Panc1 (cell line): ENCODE measurements at regions not wholly inside any gene's neighbourhood (a gene's known extent, or its start where the extent isn't known, plus 50 kb on each side); places are given as distances from the start of the nearest gene placed in this dataset.

Source experiments
- ATAC-seq: fragments of 200-7000 bp; cut with Tn5 transposase; 2 replicates; pipeline ENCODE4 v1.9.1; 2020; ENCODE audit warnings: mild to moderate bottlenecking, moderate library complexity
- BruUV-seq: library from RNA; stranded (reverse); fragments of 400-500 nt; replicated peaks from 2 replicates; lab custom pipeline; 2021; lab: Mats Ljungman, UMichigan
- CTCF ChIA-PET: fragments of 300-600 bp; sonication (Branson Sonifier 250); formaldehyde crosslinking; loops from one replicate; lab custom pipeline; 2022; ENCODE audit warnings: antibody characterized with exemption; lab: Charles Lee
- POLR2A ChIA-PET: fragments of 300-600 bp; sonication (Branson Sonifier 250); formaldehyde crosslinking; loops from one replicate; lab custom pipeline; 2022; ENCODE audit warnings: antibody characterized with exemption; lab: Charles Lee
- DNase-seq: peaks from one replicate; pipeline ENCODE4 v3.0.0-alpha.2; 2010; ENCODE audit warnings: low read depth, low spot score
- H3K27ac ChIP-seq: 2 replicates; pipeline ENCODE4 v1.5.1; 2011; ENCODE audit warnings: mild to moderate bottlenecking, low read length, inconsistent platforms
- H3K27me3 ChIP-seq: fragments of 200-500 bp; sonication (Bioruptor generic); 2 replicates; pipeline ENCODE4 v1.6.0; 2014; ENCODE audit warnings: low read length, inconsistent platforms; ENCODE audit not compliant: control insufficient read depth, insufficient read depth
- H3K36me3 ChIP-seq: fragments of 200-500 bp; sonication (Bioruptor generic); 2 replicates; pipeline ENCODE4 v1.5.1; 2014; ENCODE audit warnings: inconsistent platforms, mild to moderate bottlenecking, low read length, moderate library complexity; ENCODE audit not compliant: control insufficient read depth, insufficient read depth
- H3K4me1 ChIP-seq: 2 replicates; pipeline ENCODE4 v1.5.1; 2011; ENCODE audit warnings: inconsistent platforms, mild to moderate bottlenecking, low read length, moderate library complexity; ENCODE audit not compliant: control insufficient read depth, insufficient read depth
- H3K4me3 ChIP-seq, 2 experiments: 2 replicates each; pipeline ENCODE4 v1.5.1; 2011 to 2012; ENCODE audit warnings: low read depth in 2 of 2, low read length in 2 of 2, mild to moderate bottlenecking in 2 of 2, inconsistent platforms in 1 of 2, moderate library complexity in 1 of 2
- H3K9me3 ChIP-seq: fragments of 200-500 bp; sonication (Bioruptor generic); 2 replicates; pipeline ENCODE4 v1.5.1; 2014; ENCODE audit warnings: low read depth, mild to moderate bottlenecking, inconsistent platforms, low read length, moderate library complexity; ENCODE audit not compliant: control insufficient read depth, insufficient read depth
- CTCF ChIP-seq: fragments of 450-650 bp; IDR thresholded peaks from 2 replicates; pipeline ENCODE4 v1.5.1; 2017; ENCODE audit warnings: mild to moderate bottlenecking
- POLR2AphosphoS5 ChIP-seq: IDR thresholded peaks from 2 replicates; pipeline ENCODE4 v1.6.1; 2012; ENCODE audit warnings: mild to moderate bottlenecking, low read depth, low read length, moderate library complexity
- REST ChIP-seq, 2 experiments: IDR thresholded peaks; 2 replicates each; pipeline ENCODE4 v1.6.1; 2011 to 2012; ENCODE audit warnings: low read depth in 2 of 2, control low read depth in 1 of 2, low read length in 1 of 2, mild to moderate bottlenecking in 1 of 2, moderate library complexity in 1 of 2; ENCODE audit not compliant: insufficient read depth in 1 of 2
- SIN3A ChIP-seq: IDR thresholded peaks from 2 replicates; pipeline ENCODE4 v1.6.1; 2012; ENCODE audit warnings: low read depth, mild to moderate bottlenecking, low read length, moderate library complexity, borderline replicate concordance; ENCODE audit not compliant: insufficient read depth
- TCF7L2 ChIP-seq: IDR thresholded peaks from 2 replicates; pipeline ENCODE4 v1.6.1; 2011; ENCODE audit warnings: mild to moderate bottlenecking, low read depth, low read length, inconsistent platforms
- in situ Hi-C: cut with HindIII; loops from 2 replicates; pipeline ENCODE4 v1.10.0; 2016; ENCODE audit warnings: low sequenced_read_pairs, low pct_unique_long_range_greater_than_20kb
- intact Hi-C: fragments of 100-400 bp; cut with micrococcal nuclease; formaldehyde crosslinking; loops from one replicate; pipeline ENCODE4 v1.10.0; 2022; ENCODE audit not compliant: unreplicated experiment

GRCh38 chr18:31267823-31268481 is 50.0 kb upstream of the DSG1 start:
- DNase-seq (no peak), ATAC-seq (no peak)
- no peak overlapping the region for H3K27ac ChIP-seq
- no peaks in the 10 kb centered on the region for H3K9me3 ChIP-seq
- intact Hi-C loops (no loop called here), in situ Hi-C loops (no loop called here)
- no TSS peak for BruUV-seq
- TF ChIP-seq TCF7L2 (no peak), REST (IDR thresholded peaks at IDR 0.05; ENCODE audit: insufficient read depth in 1 of 2, low read depth in 2 of 2, low read length in 1 of 2) (no peak), SIN3A (no peak), POLR2AphosphoS5 (no peak), CTCF (no peak)
- no peak overlapping the region for H3K4me3 ChIP-seq
- no peaks in the 10 kb centered on the region for H3K4me1 ChIP-seq
- POLR2A ChIA-PET = no interaction called here
- H3K36me3 ChIP-seq = no peaks in the 10 kb centered on the region
- H3K27me3 ChIP-seq = no peaks in the 10 kb centered on the region
- CTCF ChIA-PET = no interaction called here
